HT1080 (cell line): ENCODE measurements at regions not wholly inside any gene's neighbourhood (a gene's known extent, or its start where the extent isn't known, plus 50 kb on each side); places are given as distances from the start of the nearest gene placed in this dataset.
"Not testable (repeated sequence)": the region's sequence is repeated elsewhere in the genome, so short reads cannot be mapped to it uniquely, and the experiment has no call there.

ENCODE experiments used
- DNase-seq: peaks from one replicate; pipeline ENCODE4 v3.0.0-alpha.2; 2015; ENCODE audit warnings: low read depth

DNA sequence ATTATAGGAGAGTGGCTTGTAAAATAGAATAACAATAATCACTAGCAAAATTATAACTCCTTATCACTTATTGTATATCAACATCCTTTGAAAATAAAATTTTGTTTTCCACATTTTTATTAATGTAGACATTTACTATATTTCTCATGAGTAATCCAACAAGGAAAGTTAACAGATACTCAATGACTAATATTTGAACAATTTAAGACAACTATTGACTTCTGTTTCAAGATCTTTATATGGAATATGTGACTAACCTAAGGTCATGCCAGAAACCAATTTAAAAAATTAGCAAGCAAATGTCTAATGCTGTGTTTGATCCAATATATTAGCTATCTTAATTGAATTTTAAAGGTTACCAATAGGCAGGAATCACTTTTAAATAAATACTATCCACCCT lies 638.5 kb upstream of the FLRT2 start:
- DNase-seq: no peak

DNA sequence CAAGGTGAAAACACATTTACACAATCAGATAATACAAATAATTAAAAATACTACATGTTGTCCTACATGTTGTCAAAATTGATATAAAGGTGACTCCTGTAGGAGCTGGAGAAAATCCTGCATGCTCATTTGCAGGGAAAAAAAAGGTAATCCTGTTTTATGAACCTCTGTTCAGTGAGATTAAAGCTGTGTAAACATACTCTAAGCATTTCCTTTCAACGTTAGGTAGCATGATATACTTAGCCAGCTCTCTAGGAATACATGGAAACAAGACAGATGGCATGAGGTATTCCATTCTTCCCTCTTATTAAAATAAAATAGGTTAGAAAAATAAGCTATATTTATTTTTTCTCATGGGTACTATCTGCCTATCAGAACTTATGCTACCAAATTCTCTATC lies 635.7 kb upstream of the FLRT2 start:
- no peak for DNase-seq

DNA sequence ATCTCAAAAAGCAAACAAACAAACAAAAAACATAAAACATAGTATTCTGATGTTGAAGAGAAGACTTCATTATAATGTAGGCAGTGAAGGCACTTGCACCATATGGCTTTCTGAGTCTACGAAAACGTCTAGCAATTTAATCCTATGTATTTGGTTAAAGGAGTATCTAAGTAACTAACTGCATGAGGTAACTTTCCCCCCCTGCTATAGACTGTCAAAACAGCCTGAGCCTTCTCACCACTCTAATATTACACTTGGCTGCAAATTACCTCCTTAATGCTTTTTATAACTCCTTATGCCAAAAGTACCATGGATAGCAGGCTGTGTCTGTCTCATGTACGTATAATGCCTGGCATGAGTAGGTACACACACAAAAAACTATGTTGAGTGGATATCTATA lies 607.6 kb upstream of the FLRT2 start:
- no peak for DNase-seq

DNA sequence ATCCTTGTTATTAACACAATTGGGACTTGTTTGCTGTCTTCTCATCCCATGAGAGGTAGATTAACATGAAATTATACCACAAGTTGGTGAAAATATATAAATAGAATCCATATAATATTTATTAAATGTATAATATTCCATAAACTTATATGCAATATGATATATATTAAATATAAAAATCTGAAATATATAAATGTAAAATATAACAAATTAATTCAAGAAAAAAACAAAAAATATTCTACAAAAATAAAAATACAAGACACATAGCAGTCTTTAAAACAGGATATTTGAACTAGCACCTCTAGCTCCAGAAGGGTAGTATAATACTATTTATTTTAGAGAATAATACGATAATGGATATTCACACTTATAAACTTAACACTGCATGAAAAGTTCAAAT lies 603.3 kb upstream of the FLRT2 start:
- no peak for DNase-seq

DNA sequence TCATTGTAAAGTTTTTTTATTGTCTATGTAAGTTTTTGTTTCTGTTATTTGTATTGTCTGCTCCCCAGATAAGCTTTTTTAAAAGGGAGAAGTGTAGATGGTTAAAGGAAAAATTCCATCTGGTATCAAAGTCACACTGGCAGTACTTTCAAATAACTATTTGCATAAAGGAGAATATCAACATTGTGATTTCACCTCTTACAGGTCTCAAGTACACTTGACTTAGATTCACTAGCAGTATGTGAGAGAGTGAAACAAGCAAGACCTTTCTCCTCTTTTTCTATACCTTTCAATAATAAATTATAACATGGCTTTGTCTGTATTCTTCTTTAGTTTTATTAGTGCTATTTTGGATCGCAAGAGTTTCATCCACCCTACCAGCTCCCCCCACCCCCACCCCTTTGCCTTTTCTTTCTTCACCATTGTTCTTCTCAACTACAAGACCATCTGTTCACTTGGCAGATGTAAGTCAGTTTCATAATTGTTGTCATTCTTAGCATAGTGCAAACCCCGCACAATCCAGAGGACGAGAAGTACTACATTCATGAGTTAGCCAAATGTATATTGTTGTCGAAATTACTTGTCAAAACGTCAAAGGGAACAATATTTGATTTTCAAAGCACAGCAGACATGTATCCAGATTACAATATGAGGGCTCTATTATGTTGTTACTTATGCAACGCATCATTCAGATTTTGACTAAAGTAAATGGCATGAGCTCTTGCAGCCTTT lies 602.7 kb upstream of the FLRT2 start:
- no peak for DNase-seq

DNA sequence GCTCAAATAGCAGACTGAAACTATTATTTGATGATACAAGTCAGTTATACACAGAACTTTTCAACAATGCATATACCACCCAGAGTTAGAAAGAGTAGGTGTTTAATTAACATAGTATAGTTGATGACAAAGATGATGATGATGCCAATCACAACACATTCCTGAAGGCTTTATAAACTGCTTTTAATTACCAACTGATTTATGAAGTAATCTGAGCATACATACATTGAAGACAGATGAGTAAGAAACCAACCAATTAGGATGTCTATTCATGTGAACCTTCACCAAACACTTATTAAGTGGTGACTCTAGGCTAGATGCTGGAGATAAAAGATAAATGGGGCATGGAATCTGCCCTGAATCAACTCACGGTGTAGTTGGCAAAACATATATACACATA lies 600.9 kb upstream of the FLRT2 start:
- DNase-seq: no peak

DNA sequence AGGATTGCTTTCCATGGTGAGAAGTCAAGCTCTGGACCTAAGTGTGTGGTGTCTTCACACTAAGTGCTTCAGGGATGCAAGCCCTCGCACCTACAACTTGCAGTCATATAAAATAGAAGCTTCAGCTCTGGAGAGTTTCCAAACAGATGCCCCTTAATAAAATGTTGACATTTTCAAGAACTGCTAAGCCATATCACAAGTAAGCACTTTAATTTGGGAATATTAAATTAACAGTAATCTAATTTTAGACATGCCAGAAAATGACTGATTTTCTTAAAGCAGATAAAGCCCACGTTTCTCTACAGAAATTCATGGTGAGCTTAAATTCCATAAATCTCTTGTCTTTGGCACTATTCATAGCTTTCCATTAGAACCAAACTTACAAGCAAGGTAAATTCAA lies 600.1 kb upstream of the FLRT2 start:
- DNase-seq: no peak

DNA sequence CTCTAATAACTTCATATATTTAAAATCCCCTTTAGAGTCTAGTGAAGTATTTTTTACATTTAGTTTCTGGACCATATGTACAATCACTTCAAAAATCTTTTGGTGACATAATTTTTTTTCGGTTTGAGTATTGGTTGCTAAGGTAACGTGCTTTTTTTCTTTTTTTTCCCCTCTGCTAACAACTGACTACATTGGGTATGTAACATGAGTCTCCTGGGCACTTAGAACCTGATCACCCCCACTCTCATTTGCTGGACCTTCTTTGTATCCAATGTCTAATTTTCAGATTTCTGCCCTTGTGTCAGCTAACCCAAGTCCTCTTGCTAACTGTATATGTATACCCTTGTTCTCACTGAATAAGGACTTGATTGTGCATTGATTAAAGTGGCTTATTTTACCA lies 592.9 kb upstream of the FLRT2 start:
- DNase-seq: no peak

DNA sequence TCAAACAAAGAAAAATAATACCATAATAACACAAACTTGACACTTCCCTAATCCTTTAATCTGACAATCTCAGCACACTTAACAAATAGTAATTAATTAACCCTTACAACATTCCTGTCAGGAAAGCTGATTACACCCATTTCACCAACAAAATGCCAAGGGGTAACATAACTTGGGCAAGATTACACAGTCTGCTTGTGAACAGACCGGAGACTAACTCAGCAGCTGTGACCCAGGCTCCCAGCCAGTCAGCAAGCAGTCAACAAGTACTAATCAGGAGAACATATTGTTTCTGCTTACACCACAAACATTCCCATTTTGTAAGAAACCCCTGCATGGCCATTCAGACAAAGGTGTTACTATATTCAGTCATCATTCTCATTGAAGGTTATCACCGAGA lies 592.5 kb upstream of the FLRT2 start:
- no peak for DNase-seq

DNA sequence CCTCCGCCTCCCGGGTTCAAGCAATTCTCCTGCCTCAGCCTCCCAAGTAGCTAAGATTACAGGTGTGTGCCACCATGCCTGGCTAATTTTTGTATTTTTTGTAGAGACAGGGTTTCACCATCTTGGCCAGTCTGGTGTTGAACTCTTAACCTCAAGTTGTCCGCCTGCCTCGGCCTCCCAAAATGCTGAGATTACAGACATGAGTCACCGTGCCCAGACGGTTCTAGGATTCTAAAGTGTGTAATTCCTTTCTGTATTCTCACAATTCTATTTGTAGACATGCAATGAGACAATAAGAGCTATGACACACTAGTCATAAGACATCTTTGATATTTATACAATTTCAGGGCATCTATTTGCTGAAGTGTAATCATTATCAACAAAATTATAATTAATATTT lies 585.0 kb upstream of the FLRT2 start:
- not testable (repeated sequence) for DNase-seq

DNA sequence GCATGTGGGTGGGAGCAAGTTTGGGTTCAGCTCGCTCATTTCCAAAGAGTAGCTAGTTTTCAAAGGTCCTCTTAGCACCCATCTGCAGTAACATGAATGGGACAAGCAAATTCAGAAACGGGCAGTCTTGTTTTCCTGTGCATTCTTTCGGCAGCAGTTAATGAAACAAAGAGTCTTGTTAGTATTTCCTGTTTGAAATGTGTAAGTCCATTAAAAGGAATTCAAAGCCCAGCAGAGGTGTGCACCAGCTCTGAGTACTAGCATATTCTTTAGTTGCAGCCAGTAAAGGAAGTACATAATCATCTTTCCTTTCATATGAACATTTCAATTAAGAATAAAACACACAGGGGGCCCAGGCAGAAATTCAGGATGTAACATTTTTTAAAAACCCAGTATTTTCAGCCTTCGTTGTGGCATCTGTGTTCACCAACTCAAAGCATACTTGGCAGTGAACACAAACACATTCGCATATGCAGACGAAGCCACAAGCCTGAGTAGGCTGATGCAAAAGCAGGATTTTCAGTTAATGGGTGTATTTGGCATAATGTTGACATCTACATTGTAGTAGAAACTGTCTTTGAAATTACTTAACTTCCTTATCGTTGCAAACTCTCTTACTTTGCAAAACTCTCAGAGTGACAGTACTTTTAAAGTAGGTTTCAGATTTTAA lies 570.0 kb upstream of the FLRT2 start:
- DNase-seq: no peak

DNA sequence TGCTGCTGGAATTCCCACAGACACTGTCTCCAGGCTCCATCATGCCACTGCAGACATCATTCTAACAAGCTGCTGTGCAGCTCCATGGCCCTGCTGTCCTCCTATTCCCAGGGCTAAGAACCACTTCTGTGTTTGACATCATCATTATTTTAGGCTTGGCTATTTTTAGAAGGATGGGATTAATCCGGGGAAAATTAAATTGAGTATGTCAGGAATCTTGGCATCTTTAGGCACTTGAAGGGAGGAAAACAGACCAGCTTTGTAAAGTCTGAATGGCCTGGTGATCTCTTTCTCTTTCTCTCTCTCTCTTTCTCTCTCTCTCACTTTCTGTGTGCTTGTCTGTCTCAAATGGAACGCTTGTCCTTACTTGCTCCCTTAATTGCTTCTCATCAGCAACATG lies 568.3 kb upstream of the FLRT2 start:
- no peak for DNase-seq

DNA sequence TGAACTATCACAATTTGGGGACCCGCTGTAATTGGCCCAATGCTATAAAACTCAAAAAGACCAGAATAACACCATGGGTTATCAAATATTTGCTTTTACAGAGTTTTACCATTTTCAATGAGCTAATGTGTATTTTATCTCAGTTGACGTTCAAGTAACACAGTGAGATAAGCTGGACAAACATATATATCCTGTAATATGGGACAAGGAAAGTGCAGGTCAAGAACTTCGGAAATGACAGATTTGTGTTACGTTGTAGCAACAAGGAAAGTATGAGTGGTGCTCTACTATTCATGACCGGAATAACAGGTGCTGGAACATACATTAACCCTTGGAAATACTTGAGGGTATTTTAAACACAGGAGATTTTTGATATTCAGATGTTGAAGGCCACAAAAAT lies 566.4 kb upstream of the FLRT2 start:
- no peak for DNase-seq

DNA sequence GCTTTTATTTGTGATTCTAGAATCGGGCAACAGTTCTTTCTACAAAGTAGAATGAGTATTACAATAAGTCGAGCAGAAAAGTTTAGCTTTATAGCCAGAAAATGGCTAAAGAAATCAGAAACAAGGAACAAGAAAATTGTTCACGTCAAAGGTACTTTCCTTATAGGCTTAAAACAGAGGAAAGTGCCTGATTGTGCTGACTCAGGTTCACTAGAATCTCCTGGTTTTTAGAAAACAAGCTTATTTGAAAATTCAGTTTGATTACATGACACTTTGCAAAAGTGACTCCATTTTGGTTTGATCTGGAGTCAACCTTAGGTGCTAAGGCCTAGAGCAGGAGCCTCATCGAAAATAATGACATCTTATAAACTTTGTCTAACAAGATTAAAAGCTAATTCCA lies 564.7 kb upstream of the FLRT2 start:
- DNase-seq: no peak

DNA sequence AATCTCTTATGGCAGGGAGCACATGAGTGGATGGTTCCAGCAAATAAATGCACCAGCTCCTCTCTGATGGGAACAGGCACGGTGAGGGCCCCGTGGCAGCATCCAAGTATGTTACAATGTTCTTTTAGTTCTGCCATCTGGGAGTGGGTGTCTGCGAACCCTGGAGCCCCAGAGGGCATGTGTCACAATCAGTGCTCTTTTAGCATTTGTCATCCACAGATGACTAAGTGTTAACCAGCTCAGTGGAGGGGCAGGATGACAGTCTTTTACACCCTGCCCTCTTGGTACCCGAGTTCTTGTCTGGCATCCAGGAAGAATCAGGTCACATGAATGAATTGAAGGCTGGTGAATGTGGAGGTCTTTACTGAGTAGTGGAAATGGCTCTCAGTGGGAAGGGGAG lies 560.4 kb upstream of the FLRT2 start:
- peak; percentile 23 for DNase-seq

DNA sequence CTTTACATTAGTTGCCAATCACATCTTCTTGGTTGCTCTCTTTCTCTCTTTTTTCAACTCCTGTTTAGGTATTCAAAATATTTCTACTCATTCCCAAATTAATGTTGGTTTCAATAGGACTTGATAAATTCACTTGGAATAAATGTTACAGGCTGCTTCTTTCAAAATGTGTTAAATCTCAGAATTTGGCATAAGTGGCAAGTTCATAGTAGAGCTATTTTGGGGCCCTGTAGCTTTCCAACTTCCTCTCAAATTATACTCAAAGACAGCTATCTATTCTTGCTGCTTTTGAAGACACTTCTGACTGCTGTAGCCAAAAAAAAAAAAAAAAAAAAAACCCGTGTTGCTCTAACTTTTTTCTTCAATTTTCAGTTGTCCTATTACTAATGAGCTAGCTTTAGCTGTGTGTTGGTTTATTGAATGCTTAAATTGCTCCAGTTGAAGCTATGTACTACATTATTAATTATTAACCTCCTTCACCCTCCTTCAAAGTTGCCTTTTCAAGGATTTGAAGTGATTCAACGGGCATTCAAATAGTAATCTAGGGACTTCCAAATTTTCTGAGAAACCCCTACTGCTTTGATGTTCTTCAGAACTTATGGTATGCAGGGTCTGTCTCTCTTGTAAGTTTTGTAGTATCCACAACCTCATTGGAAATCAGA lies 554.6 kb upstream of the FLRT2 start:
- no peak for DNase-seq

DNA sequence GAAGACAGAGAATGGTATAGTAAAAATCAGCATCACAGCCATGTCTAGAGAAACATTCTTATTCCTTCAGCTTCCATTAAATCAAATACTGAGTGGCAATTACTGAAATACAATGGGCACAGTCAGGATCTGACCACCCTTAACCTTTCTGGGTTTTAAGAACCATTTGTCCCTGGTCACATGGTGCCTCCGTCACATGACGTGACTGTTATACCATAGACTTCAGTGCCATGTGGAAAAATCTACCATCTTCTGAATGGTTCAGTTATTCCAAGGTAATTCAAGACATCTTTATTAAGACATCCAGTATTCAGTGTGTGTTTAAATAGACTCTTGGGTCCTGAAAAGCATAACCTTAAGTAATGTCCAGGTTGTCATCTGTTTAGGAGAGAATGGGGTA lies 553.1 kb upstream of the FLRT2 start:
- DNase-seq: no peak

DNA sequence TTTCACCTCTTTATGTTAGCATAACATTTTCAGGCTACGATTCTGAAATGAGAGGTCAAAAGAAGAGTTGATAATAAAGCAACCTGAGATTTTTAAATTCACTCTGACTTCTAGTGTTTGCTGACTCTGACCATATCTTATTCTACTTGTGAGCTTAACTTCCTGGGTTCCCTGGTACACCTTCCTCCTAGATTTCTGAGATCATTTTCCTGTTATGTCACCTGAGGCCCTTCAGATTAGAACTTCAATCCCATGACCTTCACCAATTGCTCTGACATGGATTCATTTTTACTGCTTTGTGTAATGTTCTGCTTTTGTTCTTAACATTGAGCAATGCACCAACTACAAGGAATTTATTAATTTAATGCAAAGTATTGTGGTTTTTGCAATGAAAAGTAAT lies 542.9 kb upstream of the FLRT2 start:
- DNase-seq: no peak

DNA sequence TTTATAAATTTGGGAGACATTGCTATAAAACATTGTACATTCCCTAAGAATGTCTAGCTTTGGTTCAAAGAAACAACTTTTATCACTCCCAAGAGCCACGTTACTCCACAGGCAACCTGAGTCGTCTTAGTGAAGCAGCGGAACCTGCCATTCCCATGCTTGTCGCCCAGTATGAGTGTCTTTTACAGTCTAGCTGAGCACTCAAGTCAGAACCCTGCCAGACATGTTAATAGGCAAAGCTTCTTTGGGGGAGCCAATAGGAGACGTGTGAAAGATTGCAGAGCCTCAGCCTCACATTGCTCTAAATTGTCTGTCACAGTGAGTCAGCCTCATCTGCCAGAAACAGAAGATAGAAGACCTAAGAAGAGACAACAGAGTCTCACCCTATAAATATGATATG lies 541.6 kb upstream of the FLRT2 start:
- peak; percentile 2 for DNase-seq

DNA sequence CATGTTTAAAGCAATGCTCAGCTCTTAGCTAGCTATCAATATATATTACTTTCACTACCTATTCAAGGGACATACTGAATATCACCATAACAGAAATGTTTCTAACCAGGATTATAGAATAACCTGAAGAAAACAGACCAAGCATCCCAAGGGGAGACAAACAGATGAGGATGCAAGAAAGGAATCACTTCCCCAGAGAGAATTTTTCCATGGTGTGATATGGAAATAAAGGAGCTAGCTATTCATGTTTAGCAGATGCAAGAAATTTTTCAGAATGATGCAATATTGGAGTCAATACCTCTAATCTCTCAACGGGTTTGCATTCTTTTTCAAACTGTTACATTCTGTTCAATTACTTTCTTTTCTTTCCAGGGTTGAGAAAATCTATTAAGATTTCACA lies 538.9 kb upstream of the FLRT2 start:
- no peak for DNase-seq

DNA sequence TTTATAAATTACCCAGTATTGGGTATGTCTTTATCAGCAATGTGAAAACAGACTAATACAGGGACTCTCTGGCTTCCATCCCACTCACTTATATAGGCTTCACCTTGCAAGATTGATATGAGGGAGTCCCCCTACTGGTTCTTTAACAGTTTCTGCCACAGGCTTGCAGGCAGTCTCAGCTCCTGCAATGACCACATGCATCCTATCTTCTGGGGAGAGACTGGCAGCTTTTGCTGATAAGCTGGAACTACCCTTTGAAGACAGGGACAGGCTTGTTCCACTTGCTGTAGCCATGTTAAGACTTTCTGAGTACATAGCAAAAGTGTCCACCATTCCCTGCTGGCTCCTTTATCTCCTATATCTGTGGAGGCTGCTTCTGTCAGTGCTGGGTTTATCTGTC lies 531.7 kb upstream of the FLRT2 start:
- no peak for DNase-seq

DNA sequence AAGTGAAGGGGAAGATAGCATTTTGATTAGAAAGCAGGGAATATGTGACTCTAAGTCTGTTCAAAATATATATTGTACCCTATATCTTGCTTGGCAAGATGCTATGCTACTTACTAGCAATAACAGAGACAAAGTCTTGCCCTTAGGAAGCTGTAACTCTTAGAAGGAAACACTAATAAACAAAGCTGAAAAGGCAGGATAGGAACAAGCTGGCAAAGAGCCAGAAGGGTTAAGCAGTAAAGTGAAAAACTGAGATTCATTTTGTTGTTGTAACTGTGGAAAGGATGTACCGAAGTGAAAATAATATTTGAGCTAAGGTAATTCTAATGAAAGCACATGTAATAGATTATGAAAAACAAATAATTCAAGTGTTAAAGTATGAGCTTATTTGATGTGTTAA lies 527.1 kb upstream of the FLRT2 start:
- DNase-seq: no peak

DNA sequence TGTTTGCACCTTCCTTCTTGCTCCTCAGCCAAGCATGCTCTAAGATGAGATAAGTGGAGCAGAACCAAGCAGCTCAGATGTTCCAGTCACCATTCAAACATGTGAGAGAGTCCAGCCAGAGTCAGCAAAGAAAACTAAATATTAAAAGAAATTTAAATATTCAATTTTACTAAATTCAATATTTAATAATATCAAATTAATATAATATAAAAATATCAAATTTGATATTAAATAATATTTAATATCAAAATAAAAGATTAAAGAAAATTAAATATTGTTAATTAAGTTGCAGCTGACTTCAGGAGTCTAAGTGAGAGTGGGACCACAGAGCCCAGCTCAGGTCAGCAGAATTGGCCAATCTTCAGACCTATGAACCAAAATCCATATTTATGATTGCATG lies 526.1 kb upstream of the FLRT2 start:
- no peak for DNase-seq
